NCI-H82 treated with DMSO at 0.1 percent for 48 hours (cell line): ENCODE measurements at regions not wholly inside any gene's neighbourhood (a gene's known extent, or its start where the extent isn't known, plus 50 kb on each side); places are given as distances from the start of the nearest gene placed in this dataset.
"Not testable (repeated sequence)": the region's sequence is repeated elsewhere in the genome, so short reads cannot be mapped to it uniquely, and the experiment has no call there.

ENCODE experiments used
- DNase-seq: peaks from one replicate; lab custom pipeline; 2025; ENCODE audit not compliant: unreplicated experiment; lab: John Stamatoyannopoulos, UW

DNA sequence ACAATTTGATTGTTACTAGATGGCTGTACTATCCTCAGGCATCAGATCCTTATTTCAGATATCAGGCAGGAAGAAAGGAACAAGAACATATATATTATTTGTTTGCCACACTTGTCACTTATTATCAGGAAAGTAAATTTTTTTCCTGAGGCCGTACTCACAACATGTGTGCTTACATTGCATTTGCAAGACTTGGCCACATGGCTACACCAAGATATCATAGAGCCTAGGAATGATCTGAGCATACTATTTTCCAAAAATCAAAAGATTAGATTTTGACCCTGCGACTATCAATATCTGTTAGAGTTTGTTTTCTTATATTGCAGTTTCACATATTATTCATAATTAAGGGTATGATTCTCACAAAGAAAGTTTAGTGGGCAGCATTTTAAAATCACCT is 426.2 kb upstream of the BCHE start:
- DNase-seq: no peak

DNA sequence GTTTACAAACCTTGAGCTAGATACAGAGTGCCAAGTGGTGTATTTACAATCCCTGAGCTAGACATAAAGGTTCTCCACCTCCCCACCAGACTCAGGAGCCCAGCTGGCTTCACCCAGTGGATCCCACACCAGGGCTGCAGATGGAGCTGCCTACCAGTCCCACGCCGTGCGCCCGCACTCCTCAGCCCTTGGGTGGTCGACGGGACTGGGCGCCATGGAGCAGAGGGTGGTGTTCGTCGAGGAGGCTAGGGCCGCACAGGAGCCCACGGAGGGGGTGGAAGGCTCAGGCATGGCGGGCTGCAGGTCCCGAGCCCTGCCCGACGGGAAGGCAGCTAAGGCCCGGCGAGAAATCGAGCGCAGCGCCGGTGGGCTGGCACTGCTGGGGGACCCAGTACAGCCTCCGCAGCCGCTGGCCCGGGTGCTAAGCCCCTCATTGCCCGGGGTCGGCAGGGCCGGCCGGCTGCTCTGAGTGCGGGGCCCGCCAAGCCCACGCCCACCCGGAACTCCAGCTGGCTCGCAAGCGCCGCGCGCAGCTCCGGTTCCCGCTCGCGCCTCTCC is 421.1 kb upstream of the BCHE start:
- not testable (repeated sequence) for DNase-seq

DNA sequence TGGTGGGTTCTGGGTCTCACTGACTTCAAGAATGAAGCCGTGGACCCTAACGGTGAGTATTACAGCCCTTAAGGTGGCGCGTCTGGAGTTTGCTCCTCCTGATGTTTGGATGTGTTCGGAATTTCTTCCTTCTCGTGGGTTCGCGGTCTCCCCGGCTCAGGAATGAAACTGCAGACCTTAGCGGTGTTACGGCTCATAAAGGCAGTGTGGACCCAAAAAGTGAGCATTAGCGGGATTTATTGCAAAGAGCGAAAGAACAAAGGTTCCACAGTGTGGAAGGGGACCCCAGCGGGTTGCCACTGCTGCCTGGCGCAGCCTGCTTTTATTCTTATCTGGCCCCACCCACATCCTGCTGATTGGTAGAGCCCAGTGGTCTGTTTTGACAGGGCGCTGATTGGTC is 420.5 kb upstream of the BCHE start:
- no peak for DNase-seq

- no peak for DNase-seq
These were observed 411.6 kb upstream of the BCHE start for GRCh38 chr3:166248784-166249183.

GRCh38 chr3:166243511-166243910 is 406.3 kb upstream of the BCHE start:
- DNase-seq: no peak

DNA sequence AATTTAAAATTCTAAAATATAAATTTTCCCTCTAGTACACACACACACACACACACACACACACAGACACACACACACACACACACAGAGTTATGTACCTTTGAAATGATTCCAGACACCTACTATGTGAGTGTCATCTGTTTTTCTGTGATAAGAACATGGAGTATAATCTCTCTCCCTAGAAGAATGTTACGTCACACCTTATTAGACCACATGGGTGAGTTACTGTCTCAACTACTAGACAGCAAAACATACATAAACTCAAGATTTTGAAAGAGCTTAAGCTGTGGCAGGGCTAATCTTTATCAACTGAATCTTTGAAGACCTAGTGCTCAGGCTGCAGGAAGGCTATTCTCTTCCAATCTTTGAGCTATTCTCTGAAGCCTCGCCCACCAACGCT is 385.9 kb upstream of the BCHE start:
- no peak for DNase-seq

- peak; percentile 56 for DNase-seq
These were observed 374.2 kb upstream of the BCHE start for GRCh38 chr3:166211451-166211850.

DNA sequence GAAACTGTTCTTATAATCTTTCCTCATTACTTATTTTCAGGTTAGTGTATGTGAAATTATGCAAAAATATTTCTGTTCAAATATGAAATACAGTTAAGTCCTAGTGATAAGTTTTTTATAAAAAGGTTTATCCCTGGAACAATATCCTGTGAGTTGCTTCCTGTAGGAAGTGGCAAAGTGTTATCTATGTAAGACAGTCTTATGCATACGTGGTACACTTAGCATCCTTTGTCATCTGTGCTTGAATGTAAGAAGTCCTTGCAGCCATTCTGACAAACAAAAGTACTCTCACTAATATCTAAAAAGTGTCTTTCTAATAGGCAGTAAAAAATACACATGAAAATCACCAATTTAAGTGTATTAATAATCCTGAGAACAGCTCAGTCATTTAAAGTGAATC is 372.5 kb upstream of the BCHE start:
- DNase-seq: no peak

DNA sequence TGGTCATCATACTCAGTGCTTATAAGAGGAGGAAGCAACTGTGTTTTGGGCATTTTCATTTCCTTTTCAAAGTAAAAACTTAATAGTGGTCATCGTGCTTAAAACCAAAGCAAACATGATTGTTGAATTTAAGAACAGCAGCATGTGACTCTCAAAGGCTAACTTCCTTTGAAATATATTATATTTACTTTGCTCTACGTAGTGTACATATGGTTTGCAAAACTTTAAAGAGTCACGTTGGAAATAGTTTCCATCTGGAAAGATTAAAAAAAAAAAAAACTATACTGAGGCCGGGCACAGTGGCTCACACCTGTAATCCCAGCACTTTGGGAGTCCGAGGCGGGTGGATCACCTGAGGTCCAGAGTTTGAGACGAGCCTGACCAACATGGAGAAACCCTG is 367.9 kb upstream of the BCHE start:
- no peak for DNase-seq

- DNase-seq: no peak
These were observed 364.3 kb upstream of the BCHE start for GRCh38 chr3:166201476-166201875.

- no peak for DNase-seq
These were observed 362.3 kb upstream of the BCHE start for GRCh38 chr3:166199491-166199890.

GRCh38 chr3:166195808-166196207 is 358.6 kb upstream of the BCHE start:
- DNase-seq: no peak

GRCh38 chr3:166191411-166191810 is 354.2 kb upstream of the BCHE start:
- no peak for DNase-seq

GRCh38 chr3:166190360-166190759 is 353.1 kb upstream of the BCHE start:
- DNase-seq: no peak

DNA sequence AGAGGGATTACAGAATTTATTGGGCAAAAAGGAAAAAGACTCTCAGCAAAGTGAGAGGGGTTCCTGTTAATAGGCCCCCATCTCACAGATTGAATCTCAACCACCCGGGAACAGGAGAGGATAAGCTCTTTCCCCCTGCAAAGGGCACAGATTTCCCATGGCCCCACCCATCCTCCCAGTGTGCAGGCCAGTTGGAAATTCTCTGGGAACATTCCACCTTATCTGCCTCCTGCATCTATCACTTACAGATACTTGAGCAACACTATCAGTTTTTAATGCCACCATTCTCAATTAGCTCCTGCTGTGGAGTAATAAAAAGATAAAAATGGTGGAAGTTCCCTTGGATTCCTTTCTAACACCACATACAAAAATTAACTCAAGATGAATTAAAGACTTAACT is 350.0 kb upstream of the BCHE start:
- no peak for DNase-seq

DNA sequence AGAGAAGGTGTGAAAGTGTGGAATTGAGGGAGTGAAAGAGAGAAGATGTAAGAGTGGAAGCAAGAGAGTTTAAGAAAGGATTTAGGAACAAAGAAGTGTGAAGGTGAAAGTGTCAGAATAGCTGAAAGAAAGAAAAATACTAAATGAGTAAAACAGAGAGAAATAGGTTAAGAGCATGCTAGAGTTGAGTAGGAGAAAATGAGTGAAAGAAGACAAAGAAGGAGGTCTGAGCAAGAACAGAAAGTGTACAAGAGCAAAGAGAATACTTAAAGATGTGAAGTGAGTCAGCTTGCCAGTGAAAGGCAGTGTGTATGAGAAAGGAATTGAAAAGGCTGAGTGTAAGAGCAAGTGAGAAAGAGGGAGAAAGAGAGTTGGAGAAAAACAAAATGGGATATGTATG is 348.8 kb upstream of the BCHE start:
- no peak for DNase-seq

GRCh38 chr3:166177130-166177529 is 339.9 kb upstream of the BCHE start:
- no peak for DNase-seq

- no peak for DNase-seq
These were observed 334.5 kb upstream of the BCHE start for GRCh38 chr3:166171695-166172094.

- DNase-seq: no peak
These were observed 332.5 kb upstream of the BCHE start for GRCh38 chr3:166169681-166170080.

DNA sequence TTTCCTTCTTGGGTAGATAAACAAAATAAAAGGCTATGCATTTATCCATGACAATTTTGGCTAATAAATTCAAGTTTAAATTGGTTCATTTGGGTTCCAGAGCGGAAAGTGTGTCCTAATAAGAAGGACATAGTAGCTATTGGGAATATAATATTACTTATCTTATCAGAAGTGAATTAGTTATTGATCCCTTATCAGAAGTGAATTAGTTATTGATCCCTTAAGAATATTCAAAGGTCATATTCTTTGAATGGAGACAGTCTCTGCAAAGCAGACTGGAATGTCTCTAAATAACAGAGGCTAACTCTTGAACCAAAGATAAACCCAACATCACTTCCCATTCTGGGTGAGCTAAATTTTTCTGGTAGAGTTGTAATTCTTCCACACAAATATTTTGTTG is 290.7 kb upstream of the BCHE start:
- no peak for DNase-seq

GRCh38 chr3:166125179-166125578 is 288.0 kb upstream of the BCHE start:
- no peak for DNase-seq

DNA sequence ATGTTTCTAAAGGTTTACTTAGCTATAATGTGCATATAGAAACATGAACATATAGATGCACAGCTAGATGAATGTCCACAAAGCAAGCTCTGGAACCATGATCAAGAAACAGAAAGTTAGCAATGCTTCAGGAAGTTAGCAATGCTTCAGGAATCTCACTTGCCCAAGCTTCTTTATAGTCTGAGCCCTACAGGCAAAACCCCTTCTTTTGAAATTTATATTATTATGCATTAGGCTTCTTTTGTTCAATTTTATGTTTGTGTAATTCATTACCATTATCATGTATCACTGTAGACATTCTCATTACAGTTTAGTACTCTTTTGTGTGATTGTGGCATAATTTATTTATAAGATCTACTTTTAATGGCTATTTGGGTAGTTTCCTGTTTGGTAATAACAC is 286.4 kb upstream of the BCHE start:
- DNase-seq: no peak

- no peak for DNase-seq
These were observed 285.9 kb upstream of the BCHE start for GRCh38 chr3:166123088-166123487.

DNA sequence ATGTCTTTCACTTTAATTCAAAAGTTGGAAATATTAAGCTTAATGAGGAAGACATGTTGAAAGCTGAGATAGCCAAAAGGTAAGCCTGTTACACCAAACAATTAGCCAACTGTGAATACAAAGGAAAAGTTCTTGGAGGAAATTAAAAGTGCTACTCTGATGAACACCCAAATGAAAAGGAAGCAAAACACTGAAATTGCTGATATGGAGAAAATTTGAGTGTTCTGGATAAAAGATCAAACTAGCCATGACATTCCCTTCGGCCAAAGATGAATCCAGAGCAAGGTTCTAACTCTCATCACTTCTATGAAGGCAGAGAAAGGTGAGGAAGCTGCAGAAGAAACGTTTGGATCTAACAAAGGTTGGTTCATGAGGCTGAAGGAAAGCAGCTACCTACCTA is 280.8 kb upstream of the BCHE start:
- DNase-seq: no peak
